ENCODE measurements at regions not wholly inside any gene's neighbourhood (a gene's known extent, or its start where the extent isn't known, plus 50 kb on each side); places are given as distances from the start of the nearest gene placed in this dataset.
"Not testable (repeated sequence)": the region's sequence is repeated elsewhere in the genome, so short reads cannot be mapped to it uniquely, and the experiment has no call there.

DNA sequence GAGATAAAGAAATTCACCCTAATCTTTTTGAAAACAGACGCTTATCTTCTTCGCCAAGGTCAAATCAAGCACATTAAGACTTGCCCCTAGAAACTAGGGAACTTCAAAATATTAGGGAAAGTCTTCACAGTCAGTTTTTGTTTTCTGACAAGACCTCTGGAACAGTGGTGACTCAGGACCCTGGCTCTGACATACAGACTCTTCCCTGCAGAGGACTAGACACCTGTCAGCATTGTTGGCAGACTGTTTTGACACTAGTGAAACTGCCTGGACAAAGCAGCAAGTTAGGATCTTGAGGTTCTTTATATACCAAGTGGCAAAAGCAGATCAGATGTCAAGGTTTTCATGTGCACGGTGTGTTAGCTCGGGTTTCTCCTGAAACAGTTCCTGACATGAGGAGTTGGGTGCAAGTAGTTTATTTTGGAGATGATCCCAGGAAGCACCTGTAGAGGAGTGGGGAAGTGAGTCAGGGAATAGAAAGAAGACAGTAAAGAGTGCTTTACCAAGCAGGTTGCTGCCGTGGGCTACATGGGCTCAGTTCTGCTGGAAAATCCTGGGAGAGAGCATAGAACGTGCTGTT, 182.0 kb upstream of the IRX5 start:
- DNase-seq (ENCODE audit: low read depth) = no peak
- no peak overlapping the region for H3K4me3 ChIP-seq (ENCODE audit: low read depth, low read length)
- TF ChIP-seq, protein P1, sequence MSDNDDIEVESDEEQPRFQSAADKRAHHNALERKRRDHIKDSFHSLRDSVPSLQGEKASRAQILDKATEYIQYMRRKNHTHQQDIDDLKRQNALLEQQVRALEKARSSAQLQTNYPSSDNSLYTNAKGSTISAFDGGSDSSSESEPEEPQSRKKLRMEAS (IDR thresholded peaks at IDR 0.05; ENCODE audit: low read depth, low read length) = no peak
- TF ChIP-seq POLR2A (IDR thresholded peaks at IDR 0.05; ENCODE audit: extremely low read depth, insufficient read length) = no peak
- TF ChIP-seq MYC (IDR thresholded peaks at IDR 0.05; ENCODE audit: low read depth, low read length) = no peak
- TF ChIP-seq, protein P2, sequence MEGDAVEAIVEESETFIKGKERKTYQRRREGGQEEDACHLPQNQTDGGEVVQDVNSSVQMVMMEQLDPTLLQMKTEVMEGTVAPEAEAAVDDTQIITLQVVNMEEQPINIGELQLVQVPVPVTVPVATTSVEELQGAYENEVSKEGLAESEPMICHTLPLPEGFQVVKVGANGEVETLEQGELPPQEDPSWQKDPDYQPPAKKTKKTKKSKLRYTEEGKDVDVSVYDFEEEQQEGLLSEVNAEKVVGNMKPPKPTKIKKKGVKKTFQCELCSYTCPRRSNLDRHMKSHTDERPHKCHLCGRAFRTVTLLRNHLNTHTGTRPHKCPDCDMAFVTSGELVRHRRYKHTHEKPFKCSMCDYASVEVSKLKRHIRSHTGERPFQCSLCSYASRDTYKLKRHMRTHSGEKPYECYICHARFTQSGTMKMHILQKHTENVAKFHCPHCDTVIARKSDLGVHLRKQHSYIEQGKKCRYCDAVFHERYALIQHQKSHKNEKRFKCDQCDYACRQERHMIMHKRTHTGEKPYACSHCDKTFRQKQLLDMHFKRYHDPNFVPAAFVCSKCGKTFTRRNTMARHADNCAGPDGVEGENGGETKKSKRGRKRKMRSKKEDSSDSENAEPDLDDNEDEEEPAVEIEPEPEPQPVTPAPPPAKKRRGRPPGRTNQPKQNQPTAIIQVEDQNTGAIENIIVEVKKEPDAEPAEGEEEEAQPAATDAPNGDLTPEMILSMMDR (IDR thresholded peaks at IDR 0.05; ENCODE audit: low read depth, low read length) = no peak

DNA sequence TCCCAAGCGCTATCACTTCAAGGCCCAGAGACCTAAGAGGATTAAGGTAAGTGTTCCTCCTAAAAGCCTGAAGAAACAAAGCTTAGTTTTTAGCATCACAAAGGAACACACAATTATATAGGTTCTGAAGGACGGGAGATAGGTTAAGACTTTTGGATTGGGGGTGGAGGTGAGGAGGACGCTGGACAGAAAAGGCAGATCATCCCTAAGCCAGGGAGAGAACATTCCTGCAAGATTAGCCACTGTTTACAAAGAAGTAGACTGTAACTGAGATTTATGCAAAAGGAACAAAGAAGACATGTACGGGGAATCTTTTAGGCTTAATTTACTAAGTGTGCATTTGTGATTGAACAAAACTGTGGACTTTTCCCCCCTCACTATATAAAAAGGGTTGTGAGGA, 184.1 kb upstream of the IRX5 start:
- no peak for DNase-seq (ENCODE audit: low read depth)
- TF ChIP-seq POLR2A (IDR thresholded peaks at IDR 0.05; ENCODE audit: extremely low read depth, insufficient read length) (no peak), MYC (IDR thresholded peaks at IDR 0.05; ENCODE audit: low read depth, low read length) (no peak)
- TF ChIP-seq, protein P1 (IDR thresholded peaks at IDR 0.05; ENCODE audit: low read depth, low read length) = no peak
- TF ChIP-seq, protein P2 (IDR thresholded peaks at IDR 0.05; ENCODE audit: low read depth, low read length) = no peak
- no peak overlapping the region for H3K4me3 ChIP-seq (ENCODE audit: low read depth, low read length)

DNA sequence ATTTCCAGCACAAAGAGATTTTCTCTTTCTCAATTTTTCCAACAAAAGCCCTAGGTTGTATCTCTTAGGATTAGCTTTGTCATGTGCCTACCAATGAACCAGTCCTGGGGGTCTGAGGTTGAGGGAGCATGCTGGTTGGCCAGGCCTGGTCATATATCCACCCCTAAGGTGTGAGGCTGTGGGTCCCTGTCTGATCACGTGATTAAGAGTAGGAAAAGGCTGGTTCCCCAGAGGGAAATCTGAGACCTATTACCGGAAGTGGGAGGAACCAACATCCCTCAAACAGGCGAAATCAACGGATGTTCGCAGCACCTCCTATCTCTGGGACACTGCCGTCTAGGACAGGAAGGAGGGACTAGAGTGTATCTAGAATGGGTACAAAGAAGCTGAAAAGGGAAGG, 185.7 kb upstream of the IRX5 start:
- H3K4me3 ChIP-seq (ENCODE audit: low read depth, low read length) = no peak overlapping the region
- no peak for DNase-seq (ENCODE audit: low read depth)
- TF ChIP-seq, protein P1 (IDR thresholded peaks at IDR 0.05; ENCODE audit: low read depth, low read length) = no peak
- TF ChIP-seq POLR2A (IDR thresholded peaks at IDR 0.05; ENCODE audit: extremely low read depth, insufficient read length) = no peak
- TF ChIP-seq, protein P2 (IDR thresholded peaks at IDR 0.05; ENCODE audit: low read depth, low read length) = no peak
- no peak for TF ChIP-seq MYC (IDR thresholded peaks at IDR 0.05; ENCODE audit: low read depth, low read length)

DNA sequence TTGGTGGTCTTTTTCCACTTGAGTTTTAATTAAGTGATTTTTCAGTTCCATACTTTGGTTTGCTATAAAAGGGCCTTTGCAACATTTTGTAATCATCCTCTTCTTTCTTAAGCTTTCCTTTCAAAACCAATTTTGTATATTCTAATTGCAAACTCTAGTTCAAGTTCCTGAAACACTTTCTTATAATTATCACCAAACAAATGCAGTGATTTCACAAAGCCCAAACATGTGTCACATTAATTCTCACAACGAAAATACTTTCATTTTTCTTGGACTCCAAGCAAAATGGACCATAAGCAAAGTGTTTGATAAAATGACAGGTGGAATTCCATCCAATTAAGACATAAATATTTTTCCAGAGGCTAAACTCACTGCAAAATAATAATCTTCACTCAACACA, 188.2 kb upstream of the IRX5 start:
- no peak for DNase-seq (ENCODE audit: low read depth)
- no peak overlapping the region for H3K4me3 ChIP-seq (ENCODE audit: low read depth, low read length)
- no peak for TF ChIP-seq MYC (IDR thresholded peaks at IDR 0.05; ENCODE audit: low read depth, low read length)

DNA sequence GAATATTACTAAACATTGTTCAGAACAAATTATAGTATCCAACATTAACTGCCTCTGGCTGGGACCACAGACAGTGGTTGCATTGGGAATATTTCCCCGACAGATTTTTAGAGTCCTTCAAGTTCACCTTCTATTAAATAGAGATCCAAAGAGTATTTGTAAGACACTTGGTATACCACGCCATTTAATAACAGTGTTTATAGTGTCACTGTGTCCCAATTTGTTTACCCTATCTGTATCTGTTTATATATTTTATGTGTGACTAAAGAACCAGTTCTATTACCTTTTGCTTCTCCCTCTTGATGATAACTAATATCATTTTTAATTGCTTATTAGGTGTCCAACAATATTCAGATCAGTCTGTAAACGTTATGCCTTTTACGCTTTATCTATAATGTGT, 191.3 kb upstream of the IRX5 start:
- H3K4me3 ChIP-seq (ENCODE audit: low read depth, low read length) = no peak overlapping the region
- no peak for TF ChIP-seq POLR2A (IDR thresholded peaks at IDR 0.05; ENCODE audit: extremely low read depth, insufficient read length)
- TF ChIP-seq, protein P2 (IDR thresholded peaks at IDR 0.05; ENCODE audit: low read depth, low read length) = no peak
- TF ChIP-seq, protein P1 (IDR thresholded peaks at IDR 0.05; ENCODE audit: low read depth, low read length) = no peak
- no peak for DNase-seq (ENCODE audit: low read depth)

DNA sequence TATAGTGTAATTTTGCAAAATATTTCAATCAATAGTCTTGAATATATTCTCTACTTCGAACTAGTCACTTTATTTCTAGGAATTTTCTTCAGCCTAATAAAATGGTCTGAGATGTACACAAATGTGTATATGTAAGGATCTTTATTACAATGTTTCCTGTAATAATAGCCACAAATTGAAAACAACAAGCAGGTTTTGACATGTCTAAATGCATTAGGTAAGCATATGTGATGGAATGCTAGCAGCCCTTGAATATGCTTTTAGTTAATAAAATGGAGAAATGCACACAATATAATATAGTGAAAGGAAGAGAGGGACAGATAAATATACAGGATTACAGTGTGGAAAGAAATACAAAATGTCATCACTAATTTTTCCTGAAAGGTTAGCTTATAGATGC, 196.5 kb upstream of the IRX5 start:
- DNase-seq (ENCODE audit: low read depth) = no peak
- TF ChIP-seq, protein P1 (IDR thresholded peaks at IDR 0.05; ENCODE audit: low read depth, low read length) = no peak
- TF ChIP-seq, protein P2 (IDR thresholded peaks at IDR 0.05; ENCODE audit: low read depth, low read length) = no peak
- no peak for TF ChIP-seq POLR2A (IDR thresholded peaks at IDR 0.05; ENCODE audit: extremely low read depth, insufficient read length)
- no peak overlapping the region for H3K4me3 ChIP-seq (ENCODE audit: low read depth, low read length)

DNA sequence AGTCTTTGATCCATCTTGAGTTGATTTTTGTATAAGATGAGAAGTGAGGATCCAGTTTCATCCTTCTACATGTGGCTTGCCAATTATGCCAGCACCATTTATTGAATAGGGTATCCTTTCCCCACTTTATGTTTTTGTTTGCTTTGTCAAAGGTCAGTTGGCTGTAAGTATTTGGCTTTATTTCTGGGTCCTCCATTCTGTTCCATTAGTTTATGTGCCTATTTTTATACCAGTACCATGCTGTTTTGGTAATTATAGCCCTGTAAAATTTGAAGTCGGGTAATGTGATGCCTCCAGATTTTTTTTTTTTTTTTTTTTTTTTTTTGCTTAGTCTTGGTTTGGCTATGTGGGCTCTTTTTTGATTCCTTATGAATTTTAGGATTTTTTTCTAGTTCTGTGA, 203.0 kb upstream of the IRX5 start:
- not testable (repeated sequence) for H3K4me3 ChIP-seq (ENCODE audit: low read depth, low read length); DNase-seq (ENCODE audit: low read depth)
